ENCODE measurements at regions not wholly inside any gene's neighbourhood (a gene's known extent, or its start where the extent isn't known, plus 50 kb on each side); places are given as distances from the start of the nearest gene placed in this dataset.

DNA sequence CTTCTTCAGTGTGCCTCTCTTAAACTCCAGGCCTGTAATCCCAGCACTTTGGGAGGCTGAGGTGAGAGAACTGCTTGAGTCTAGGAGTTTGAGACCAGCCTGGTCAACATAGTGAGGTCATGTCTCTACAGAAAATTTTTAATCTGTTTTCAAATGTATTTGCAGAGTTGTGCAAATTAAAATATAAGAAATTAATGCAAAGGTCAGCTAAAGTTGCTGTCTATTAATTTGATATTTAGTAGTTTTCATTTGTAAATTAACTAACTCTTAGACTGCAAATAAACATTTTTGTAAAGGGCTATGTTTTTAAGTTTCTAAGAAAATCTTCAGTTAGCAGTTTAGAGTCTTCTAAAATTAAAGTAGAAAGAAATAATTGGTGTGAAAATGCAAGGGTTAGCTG lies 99.9 kb upstream of the TJP1 start:
- H4K5ac ChIP-seq (ENCODE audit: insufficient read length, low read depth, low read length) = no peak overlapping the region
- H3K36me3 ChIP-seq (ENCODE audit: control insufficient read depth in 2 of 4, insufficient read depth in 4 of 4, low read length in 3 of 4) = no peaks in the 10 kb centered on the region
- H3K14ac ChIP-seq (ENCODE audit: insufficient read length) = no peak overlapping the region
- no peak for TF ChIP-seq JUND (IDR thresholded peaks at IDR 0.05; ENCODE audit: low read length)
- no peak for TF ChIP-seq NRF1 (IDR thresholded peaks at IDR 0.05; ENCODE audit: low read depth, low read length)

More for the DNA sequence above, 99.9 kb upstream of the TJP1 start:
- DNase-seq (ENCODE audit: low read depth in 1 of 2, low spot score in 2 of 2) (no peak), FAIRE-seq (no peak)
- H4K91ac ChIP-seq (replicated peaks; ENCODE audit: insufficient read length, low read length) = no peak overlapping the region
- H3K4me1 ChIP-seq (replicated peaks in 1 of 4; ENCODE audit: control insufficient read depth in 3 of 4, insufficient read depth in 4 of 4, low read length in 3 of 4) = peaks cover 7 to 16% (median 12%) of the 10 kb centered on the region in 4 experiments
- no peak overlapping the region for H2BK12ac ChIP-seq (ENCODE audit: low read depth, low read length)
- H3K9ac ChIP-seq (replicated peaks in 1 of 4; ENCODE audit: extremely low read depth in 1 of 4, low read depth in 3 of 4, low read length in 3 of 4) = no peak overlapping the region
- no peak overlapping the region for H3K4ac ChIP-seq (replicated peaks; ENCODE audit: insufficient read length, low read depth, low read length)
- H3K79me2 ChIP-seq (ENCODE audit: control insufficient read depth in 1 of 2, insufficient read depth in 2 of 2, low read length in 2 of 2) = no peaks in the 10 kb centered on the region
- no peak overlapping the region for H3K4me3 ChIP-seq (ENCODE audit: extremely low read depth in 1 of 4, insufficient read depth in 2 of 4, low read depth in 3 of 4, low read length in 4 of 4)
- H3K23me2 ChIP-seq (ENCODE audit: low read depth, low read length) = no peaks in the 10 kb centered on the region
- H3K27ac ChIP-seq (ENCODE audit: low read depth, low read length) = no peak overlapping the region
- H4K20me1 ChIP-seq (replicated peaks in 1 of 2; ENCODE audit: control insufficient read depth in 1 of 2, insufficient read depth in 2 of 2, low read length in 2 of 2) = no peaks in the 10 kb centered on the region
- POLR2A ChIA-PET (ENCODE audit: partially characterized antibody) = no interaction called here
- H2BK15ac ChIP-seq (ENCODE audit: low read length) = no peak overlapping the region
- H3K9me3 ChIP-seq (ENCODE audit: insufficient read depth in 2 of 2, low read depth in 1 of 2, low read length in 1 of 2) = no peaks in the 10 kb centered on the region
- no peak overlapping the region for H3K23ac ChIP-seq (ENCODE audit: insufficient read length)
- no peaks in the 10 kb centered on the region for H3K79me1 ChIP-seq (ENCODE audit: low read depth, low read length)
- CTCF ChIA-PET (ENCODE audit: partially characterized antibody) = interaction anchor here (1.6 kb wide), 1 partner anchor 255 kb away, joined by 7 read pairs; no protein-coding TSS in a partner anchor
- no peaks in the 10 kb centered on the region for H3K27me3 ChIP-seq (replicated peaks in 1 of 4; ENCODE audit: control insufficient read depth in 3 of 4, extremely low read depth in 1 of 4, insufficient read depth in 3 of 4, low read length in 3 of 4)
- H2BK120ac ChIP-seq (replicated peaks; ENCODE audit: low read depth, low read length) = no peak overlapping the region
- no peak overlapping the region for H3K18ac ChIP-seq (ENCODE audit: extremely low read depth, low read length)
- H3K56ac ChIP-seq (replicated peaks; ENCODE audit: insufficient read length, low read depth, low read length) = no peak overlapping the region
- H2BK20ac ChIP-seq (ENCODE audit: low read length) = no peak overlapping the region
- no peak overlapping the region for H4K8ac ChIP-seq (ENCODE audit: extremely low read depth, insufficient read depth, low read length)
- no peak overlapping the region for H3K4me2 ChIP-seq (ENCODE audit: insufficient read depth in 1 of 2, low read depth in 2 of 2, low read length in 2 of 2)
- H2AFZ ChIP-seq (ENCODE audit: low read length) = no peak overlapping the region
- no peak overlapping the region for H2AK5ac ChIP-seq (ENCODE audit: low read depth, low read length)
- H2BK5ac ChIP-seq (ENCODE audit: low read depth, low read length) = no peak overlapping the region
